ENCODE measurements at regions not wholly inside any gene's neighbourhood (a gene's known extent, or its start where the extent isn't known, plus 50 kb on each side); places are given as distances from the start of the nearest gene placed in this dataset.

DNA sequence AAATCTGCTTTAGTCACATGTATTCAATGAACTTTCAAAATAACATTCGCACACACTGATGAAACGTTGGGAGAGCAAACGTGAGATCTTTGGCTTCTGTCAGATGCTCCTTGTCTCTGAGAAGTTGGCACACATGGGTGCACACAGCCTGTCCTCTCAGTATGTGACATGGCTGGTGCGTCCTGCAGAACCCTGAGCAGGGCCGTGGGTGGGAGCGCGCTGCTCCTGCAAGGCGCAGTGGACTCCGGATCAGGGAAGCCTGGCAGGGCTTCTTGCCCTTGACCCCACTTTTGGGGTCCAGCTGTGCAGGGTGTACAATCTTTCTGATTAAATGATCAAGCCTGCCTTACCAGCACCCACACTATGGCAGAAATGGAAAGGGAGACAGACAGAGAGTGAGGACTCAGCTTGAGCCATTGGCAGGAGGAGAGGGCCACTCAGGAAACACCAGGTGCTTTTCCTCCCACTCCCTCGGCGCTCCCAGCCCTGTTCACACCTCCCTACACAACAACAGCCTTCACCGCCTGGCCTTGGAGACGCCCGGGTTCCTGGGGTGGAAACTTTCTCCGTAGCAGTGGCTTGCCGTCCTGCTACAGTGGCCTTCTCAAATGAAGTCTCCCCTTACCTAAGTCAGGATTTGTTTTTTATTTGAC lies 108.4 kb upstream of the SNTG2 start:
- H3K27ac ChIP-seq, result no peak overlapping the region
- TF ChIP-seq, protein P1, sequence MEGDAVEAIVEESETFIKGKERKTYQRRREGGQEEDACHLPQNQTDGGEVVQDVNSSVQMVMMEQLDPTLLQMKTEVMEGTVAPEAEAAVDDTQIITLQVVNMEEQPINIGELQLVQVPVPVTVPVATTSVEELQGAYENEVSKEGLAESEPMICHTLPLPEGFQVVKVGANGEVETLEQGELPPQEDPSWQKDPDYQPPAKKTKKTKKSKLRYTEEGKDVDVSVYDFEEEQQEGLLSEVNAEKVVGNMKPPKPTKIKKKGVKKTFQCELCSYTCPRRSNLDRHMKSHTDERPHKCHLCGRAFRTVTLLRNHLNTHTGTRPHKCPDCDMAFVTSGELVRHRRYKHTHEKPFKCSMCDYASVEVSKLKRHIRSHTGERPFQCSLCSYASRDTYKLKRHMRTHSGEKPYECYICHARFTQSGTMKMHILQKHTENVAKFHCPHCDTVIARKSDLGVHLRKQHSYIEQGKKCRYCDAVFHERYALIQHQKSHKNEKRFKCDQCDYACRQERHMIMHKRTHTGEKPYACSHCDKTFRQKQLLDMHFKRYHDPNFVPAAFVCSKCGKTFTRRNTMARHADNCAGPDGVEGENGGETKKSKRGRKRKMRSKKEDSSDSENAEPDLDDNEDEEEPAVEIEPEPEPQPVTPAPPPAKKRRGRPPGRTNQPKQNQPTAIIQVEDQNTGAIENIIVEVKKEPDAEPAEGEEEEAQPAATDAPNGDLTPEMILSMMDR (IDR thresholded peaks at IDR 0.05), result no peak
- no peak for TF ChIP-seq ZFX (IDR thresholded peaks at IDR 0.05; ENCODE audit: borderline replicate concordance)

DNA sequence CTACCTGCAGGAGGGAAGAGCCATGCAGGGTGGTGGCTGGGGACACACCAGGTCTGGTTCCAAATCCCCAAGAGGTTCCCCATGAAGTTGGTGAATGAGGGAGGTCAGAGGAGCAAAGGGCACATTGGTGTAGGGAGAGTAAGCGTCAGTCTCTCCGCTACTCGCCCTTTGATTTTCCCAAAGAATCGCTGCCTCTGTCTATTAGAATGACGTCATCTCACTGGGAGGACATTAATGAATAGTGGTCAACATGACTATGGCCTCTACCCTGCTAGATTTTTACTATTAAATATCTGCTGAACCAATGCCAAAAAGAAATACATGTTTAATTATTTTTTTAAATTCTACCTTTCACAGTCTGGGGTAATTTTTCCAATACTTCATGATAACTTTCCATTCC lies 109.6 kb upstream of the SNTG2 start:
- no peak for TF ChIP-seq ZFX (IDR thresholded peaks at IDR 0.05; ENCODE audit: borderline replicate concordance)
- TF ChIP-seq, protein P1 (IDR thresholded peaks at IDR 0.05), result no peak
- no peak overlapping the region for H3K27ac ChIP-seq

DNA sequence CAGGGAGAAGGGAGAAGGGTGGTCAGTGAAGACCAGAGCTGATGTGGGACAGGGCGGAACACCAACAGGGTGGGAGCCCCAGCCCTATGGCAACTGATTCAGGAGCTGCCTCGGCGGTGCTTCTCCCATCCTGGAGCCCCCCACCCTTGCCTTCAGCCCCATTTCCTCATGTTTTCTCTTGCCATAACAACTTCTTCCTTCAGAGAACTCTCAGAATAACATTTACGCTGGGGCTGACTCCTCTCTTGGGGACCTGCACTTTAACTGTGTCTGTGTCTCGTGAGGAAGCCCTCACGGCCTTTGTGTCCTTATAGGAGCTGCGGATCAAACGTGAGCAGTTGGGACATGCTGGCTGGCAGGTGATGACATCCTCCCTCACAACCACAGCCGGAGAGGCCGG lies 116.4 kb upstream of the SNTG2 start:
- H3K27ac ChIP-seq, result no peak overlapping the region
- TF ChIP-seq ZFX (IDR thresholded peaks at IDR 0.05; ENCODE audit: borderline replicate concordance), result no peak
- TF ChIP-seq, protein P1 (IDR thresholded peaks at IDR 0.05), result no peak

DNA sequence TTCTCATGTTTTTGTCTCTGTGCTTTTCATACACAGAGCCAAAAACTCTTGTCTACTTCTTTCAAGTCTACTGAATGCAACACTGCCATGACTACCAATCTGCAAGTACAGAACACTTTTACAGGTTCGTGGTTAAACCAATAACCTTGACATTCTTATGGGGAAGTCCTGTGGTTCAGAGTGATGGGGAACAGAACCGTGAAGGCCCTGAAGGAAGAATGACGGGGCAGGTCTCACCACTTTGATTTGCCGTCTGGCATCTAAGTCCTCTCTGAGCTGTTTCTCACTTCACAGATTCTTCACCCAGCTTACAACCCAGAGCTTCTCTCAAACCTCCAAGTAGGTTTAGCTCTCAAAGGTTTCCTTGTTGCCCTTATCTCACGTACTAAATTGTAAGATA lies 117.5 kb upstream of the SNTG2 start:
- H3K27ac ChIP-seq, result no peak overlapping the region
- TF ChIP-seq ZFX (IDR thresholded peaks at IDR 0.05; ENCODE audit: borderline replicate concordance), result no peak
- TF ChIP-seq, protein P1 (IDR thresholded peaks at IDR 0.05), result no peak

DNA sequence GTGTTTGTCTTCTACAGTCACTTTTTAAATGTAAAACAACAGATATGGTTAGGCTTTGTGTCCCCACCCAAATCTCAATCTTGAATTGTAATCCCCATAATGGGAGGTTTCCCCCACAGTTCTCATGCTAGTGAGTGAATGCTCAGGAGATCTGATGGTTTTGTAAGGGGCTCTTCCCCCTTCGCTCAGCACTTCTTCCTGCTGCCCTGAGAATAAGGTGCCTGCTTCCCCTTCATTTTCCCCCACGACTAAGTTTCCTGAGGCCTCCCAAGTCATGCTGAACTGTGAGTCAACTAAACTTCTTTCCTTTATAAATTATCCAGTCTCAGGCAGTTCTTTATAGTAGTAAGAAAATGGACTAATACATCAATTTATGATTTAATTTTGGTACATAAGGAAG lies 118.0 kb upstream of the SNTG2 start:
- no peak overlapping the region for H3K27ac ChIP-seq
- no peak for TF ChIP-seq ZFX (IDR thresholded peaks at IDR 0.05; ENCODE audit: borderline replicate concordance)
- TF ChIP-seq, protein P1 (IDR thresholded peaks at IDR 0.05), result no peak

DNA sequence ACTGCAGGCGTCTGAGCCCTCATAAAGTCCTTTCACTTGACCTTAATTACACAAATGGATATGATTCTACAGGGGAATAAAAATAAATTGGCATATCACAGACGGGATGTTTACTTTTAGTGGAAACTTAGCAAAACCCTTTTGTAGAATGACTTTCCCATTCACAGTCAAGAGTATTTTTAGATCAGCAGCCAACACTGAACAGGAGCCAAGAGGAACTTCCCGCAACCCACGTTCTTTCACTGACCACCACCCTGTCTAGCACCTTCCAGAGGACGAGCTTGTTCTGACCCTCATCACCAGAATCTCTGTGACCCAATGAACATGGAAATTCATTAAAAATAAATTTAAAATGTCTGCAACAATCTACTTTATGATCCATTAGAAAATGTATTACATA lies 119.0 kb upstream of the SNTG2 start:
- TF ChIP-seq ZFX (IDR thresholded peaks at IDR 0.05; ENCODE audit: borderline replicate concordance), result no peak
- TF ChIP-seq, protein P1 (IDR thresholded peaks at IDR 0.05), result no peak
- H3K27ac ChIP-seq, result no peak overlapping the region

DNA sequence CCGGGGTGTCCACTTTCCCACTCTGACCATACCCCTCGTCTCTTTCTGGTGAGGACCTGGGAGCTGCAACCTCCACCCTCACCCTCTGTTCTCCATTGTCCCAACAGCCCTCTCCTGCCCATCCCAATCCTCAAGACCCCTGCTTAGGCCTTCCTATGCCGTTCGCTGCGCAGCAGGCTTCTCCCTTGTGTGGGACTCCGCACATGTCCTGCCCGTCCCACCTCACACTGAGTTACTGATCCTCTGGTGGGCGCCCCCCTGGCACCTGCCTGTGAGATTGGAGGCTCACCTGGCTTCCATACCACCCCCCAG lies 119.5 kb upstream of the SNTG2 start:
- no peak overlapping the region for H3K27ac ChIP-seq
- no peak for TF ChIP-seq ZFX (IDR thresholded peaks at IDR 0.05; ENCODE audit: borderline replicate concordance)
- TF ChIP-seq, protein P1 (IDR thresholded peaks at IDR 0.05), result no peak

Data from 22Rv1 (cell line).